Skin of body (tissue), 1 donor: ENCODE measurements at regions not wholly inside any gene's neighbourhood (a gene's known extent, or its start where the extent isn't known, plus 50 kb on each side); places are given as distances from the start of the nearest gene placed in this dataset.

ENCODE experiments used
- DNase-seq: peaks from one replicate; lab custom pipeline; 2025; lab: John Stamatoyannopoulos, UW

DNA sequence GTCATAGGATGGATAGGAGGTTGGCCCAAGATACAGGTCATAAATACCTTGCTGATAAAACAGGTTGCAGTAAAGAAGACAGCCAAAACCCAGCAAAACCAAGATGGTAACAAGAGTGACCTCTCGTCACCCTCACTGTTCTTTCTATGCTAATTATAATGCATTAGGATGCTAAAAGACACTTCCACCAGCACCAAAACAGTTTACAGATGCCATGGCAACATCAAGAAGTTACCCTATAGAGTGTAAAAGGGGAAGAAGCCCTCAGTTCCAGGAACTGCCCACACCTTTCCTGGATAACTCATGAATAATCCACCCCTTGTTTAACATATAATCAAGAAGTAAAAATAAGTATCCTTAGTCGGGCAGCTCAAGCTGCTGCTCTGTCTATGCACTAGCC, 671.9 kb downstream of the PTPRC start:
- DNase-seq: no peak

DNA sequence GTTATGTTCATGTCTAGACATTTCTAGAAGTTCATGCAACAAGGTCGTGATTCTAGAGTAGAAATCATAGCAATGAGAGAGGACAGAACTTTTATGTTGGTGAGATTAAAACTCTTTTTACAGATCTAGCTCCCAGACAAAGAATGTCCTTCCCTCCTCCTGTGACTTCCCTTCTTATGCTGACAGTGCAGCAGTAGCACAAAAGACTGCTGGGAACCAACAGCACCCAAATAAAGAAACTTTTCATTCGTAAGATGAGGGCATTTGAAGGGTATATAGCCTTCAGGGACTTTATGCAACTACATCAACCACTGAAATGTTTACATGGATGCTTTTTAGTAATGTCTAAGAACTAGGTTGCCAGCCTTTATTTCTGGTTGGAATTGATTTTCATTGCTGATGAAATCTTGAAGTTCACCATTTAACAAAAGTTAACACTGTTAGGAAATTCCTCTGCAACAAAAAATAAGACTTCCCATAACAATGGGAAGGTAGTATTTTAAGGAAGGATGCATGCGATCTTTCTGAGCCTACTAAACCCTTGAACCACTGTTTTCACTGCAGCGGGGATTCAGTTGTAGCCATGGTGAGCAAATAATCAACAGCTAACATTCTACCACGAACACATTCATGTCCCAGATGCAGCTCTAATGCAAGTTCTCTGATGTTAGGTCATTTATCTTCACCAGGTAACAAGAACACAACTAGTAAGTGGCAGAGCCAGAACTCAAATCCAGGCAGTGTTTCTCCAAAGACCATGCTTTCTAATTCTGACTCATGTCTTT, 672.8 kb downstream of the PTPRC start:
- no peak for DNase-seq

DNA sequence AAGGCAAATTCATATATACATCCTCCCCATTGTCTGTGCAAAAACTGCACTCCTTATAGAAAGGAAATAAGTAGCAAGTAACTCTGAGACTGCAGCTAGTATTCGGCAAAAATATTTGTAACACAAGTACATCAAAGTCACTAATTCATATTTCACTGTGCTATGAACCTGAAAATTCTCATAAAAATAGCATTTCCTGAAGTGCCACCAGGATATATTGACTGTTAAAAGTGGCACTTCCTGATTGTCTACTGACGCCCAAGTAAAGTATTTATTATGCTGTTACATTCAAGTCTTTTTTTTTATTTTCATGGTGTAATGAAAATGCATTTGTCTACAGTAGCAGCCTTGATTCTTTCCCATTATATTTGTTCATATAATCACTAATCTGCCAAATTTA, 673.8 kb downstream of the PTPRC start:
- DNase-seq: no peak

DNA sequence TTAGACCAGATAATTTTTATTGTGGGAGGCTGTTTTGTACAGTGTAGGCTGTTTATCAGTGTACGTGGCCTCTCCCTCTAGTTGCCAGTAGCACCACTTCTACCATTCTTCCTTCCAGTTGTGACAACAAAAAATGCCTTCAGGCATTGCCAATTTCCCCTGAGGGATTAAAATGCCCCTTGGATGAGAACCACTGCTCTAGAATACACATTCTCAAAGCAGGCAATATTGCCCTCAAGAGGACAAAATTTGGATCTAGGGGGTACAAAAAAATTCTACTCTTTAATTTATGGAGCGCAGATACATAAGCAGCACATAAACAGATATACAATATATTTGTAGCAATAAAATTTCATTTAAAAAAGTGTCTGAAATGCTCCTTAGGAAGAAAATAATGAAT, 674.6 kb downstream of the PTPRC start:
- DNase-seq: no peak

DNA sequence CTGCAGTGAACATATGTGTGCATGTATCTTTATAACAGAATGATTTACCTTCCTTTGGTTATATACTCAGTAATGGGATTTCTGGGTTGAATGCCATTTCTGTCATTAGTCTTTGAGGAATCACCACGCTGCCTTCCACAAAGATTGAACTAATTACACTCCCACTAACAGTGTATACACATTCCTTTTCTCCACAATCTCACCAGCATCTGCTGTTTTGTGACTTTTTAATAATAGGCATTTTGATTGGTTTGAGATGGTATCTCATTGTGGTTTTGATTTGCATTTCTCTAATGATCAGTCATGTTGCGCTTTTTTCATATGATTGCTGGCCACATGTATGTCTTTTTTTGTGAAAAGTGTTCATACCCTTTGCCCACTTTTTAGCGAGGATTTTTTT, 680.5 kb downstream of the PTPRC start:
- no peak for DNase-seq

DNA sequence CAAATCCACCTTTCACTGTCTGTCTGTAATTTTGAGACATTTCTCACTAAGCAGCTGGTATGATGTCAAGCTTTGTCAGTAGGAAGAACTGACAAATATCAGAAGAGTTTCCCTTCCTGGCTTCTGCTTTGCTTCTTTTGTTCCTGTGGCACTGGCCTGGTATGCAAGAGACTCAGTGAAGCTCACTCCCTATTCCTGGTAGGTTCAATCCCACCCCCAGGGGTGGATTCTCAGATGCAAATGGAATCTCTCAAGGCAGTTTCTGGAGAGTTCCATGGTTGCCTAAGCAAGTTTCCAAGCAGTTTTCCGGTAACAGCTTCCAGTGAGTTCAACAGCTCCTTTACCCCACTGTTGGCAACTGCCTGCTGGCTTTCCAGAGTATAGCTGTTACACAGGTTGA, 683.4 kb downstream of the PTPRC start:
- DNase-seq: no peak

DNA sequence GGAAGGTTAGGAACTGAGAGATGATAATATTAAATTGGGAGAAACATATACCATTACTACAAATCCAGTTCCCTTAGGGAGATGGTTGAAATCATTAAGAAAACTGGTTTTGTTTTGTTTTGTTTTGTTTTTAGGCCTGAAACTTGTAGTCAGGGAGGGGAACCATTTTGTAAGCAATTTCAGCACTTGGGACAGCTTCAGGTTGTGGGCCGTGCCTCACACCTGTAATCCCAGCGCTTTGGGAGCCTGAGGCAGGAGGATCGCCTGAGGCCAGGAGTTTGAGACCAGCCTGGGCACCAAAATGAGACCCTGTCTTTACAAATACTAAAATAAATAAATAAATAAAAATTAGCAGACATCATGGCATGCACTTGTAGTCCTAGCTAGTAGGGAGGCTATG, 694.3 kb upstream of the NR5A2 start:
- DNase-seq: no peak

DNA sequence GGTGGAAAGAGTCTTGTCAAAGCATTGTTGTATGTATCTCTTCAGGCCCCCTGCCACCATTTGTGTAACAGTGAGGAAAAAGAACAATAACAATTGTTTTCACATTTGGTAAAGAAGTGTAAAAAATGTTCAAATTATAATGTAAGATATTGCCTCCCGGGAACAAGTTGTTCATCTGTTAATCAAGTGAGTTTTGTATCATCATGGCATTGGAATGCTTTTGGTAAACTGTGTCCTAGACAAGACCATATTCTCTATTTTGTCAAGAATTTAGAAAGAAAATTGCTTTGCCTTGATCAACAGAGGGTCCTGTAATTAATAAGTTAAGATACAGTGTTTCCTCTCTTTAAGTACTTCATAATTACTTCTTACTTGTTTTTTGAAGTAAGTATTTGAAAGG, 692.0 kb upstream of the NR5A2 start:
- no peak for DNase-seq

DNA sequence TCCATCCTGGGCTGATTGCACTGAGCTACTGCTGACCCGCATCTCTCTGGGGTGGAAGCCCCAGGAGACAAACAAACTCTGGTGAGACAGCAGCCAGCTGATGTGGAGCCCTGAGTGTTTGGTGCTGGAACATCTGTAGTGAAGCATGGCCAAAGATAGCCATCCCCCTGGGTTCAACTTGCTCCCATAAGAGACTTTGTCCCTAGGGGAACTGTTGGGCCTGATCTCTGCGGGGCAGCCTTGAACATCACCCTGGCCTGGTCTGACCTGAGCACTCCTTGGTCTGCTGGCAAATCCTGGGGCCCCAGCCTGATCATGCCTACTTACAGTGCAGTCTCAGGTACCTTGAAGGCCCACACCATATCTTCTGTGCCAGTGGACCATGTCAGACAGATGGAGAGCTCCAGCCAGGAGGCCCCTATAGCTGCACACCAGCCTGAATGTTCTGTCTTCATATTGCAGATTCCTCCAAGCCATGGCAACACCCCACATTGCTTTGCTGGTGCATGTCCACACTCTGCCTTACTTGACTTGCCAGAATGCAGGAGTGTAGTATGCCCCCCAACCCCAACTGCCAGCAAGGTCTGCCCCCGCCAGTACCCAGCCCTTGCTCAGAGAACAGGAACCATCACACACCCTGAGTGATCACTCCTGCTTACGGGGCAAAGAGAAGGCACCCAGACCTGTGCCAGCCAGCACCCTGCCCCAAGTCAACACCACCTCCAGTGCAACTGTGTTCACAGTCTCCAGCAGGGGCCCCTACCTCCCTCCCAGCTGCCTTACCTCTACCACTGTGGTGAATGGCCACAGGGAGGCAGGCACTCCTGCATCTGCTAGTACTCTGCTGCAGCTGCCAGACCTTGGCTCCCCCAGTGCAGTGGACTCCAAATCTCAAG, 690.5 kb upstream of the NR5A2 start:
- no peak for DNase-seq

DNA sequence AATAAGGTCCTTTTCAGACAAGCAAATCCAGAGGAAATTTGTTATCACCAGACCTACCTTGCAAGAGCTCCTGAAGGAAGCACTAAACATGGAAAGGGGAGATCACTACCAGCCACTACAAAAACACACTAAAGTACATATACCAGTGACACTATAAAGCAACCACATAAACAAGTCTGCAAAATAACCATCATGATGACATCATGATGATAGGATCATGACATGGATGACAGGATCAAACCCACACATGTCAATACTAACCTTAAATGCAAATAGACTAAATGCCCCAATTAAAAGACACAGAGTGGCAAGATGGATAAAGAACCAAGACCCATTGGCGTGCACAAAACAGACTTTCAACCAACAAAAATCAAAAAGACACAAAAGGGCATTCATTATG, 688.8 kb upstream of the NR5A2 start:
- no peak for DNase-seq

DNA sequence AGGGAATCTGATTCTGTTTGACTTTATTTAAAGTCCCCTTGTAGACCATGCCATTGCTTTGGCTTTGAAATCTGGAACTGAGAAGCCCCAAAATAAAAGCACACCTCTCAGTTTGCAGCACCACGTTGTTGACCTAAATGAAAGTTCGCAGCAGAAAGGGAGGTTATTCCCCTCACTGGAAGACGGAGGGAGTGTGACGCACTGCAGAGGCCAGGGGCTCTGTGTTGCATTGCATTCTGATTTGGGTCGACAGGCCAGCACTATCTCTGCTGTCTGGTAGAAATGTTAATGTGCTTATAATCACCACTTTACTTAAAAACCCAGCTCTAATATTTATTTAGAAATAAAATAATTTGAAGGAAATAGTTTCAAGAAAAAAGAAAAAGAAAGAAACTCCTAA, 675.2 kb upstream of the NR5A2 start:
- DNase-seq: no peak

DNA sequence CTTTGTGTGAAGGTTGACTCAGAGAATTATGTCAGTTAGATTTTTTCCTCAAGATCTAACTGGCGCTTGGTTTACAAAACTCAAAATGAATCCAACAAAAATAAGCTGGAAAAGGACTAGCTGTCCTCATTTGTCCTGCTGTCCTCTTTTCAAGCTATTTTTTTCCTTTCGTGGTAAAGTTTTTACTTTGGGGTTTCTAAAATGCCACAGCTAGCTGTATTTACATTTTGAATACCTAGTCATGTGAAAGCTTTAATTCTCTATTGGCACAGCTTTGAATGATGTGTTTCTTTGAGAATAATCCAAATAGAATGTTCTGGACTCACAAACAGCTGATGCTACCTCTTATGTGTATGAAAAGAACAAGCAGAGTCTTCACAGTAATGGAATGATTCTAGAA, 673.6 kb upstream of the NR5A2 start:
- DNase-seq: no peak

DNA sequence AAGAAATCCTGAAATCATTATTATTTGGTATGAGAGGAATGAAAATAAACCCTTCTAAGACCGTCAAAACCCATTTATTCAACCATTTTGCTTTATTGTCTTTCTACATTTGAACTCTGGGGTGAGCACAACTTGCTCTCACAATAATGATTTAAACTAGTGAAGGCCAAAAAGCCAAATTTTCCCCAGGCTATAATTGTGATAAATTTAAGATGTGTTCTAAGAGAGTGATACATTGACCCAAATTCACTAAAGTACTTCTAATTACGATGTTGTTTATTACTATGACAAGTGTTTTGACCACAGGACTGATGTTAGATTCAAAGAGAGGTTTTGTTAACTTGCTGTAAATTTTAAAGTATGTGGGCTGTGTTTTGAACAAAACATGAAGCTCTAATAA, 670.9 kb upstream of the NR5A2 start:
- DNase-seq: no peak

DNA sequence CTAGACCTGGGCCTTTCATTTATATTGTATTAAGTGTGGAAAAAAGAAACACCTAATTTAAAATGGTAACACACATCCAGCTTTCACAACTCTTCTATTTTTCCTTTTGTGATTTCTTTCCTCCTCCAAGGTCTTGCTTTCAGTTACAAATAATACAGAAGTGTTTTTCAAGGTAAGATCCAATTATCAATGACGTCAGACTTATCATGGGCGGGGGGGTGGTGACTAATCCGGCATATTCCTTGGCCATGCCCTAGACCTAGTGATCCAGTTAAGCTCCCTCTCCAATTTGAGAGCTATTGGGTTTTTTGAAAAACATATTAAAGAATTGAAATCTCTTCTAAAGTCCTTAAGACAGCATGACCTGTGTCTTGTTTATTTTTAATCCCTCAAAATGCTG, 669.9 kb upstream of the NR5A2 start:
- DNase-seq: no peak

DNA sequence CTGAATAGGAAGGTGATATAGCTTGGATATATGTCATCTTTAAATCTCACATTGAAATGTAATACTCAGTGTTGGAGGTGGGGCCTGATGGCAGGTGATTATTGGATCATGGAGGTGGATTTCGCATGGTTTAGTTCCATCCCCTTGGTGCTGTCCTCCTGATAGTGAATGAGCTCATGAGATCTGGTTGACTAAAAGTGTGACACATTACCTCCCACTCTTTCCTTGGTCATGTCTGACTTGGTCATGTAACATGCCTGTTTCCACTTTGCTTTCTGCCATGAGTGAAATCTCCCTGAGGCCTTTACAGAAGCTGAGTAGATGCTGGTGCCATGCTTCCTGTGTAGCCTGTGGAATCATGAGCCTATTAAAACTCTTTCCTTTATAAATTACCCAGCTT, 664.5 kb upstream of the NR5A2 start:
- DNase-seq: no peak

DNA sequence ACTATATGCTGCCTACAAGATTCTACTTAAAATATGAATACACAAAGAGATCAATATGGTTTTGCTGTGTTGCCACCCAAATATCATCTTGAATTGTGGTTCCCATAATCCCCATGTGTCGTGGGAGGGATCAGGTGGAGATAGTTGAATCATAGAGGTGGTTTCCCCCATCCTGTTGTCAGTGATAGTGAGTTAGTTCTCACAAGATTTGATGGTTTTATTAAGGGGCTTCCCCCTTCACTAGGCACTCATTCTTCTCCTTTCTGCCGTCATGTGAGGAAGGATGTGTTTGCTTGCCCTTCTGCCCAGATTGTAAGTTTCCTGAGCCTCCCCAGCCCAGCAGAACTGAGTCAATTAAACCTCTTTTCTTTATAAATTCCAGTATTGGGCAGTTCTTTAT, 654.4 kb upstream of the NR5A2 start:
- DNase-seq: no peak

DNA sequence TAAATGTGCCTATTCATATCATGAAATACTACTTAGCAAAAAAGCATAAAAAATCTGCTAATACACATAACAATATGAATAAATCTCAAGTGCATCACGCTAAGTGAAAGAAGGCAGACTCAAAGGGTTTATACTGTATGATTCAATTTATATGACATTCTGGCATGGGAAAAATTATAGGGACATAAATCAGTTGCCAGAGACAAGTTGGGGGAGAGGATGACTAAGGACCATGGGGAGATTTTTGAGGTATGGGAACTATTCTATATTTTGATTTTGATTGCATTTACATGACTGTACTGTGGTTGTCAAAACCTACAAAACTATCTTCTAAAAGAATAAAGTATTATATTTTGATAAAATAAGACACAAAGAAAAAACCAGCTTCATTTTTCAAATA, 650.3 kb upstream of the NR5A2 start:
- DNase-seq: no peak

DNA sequence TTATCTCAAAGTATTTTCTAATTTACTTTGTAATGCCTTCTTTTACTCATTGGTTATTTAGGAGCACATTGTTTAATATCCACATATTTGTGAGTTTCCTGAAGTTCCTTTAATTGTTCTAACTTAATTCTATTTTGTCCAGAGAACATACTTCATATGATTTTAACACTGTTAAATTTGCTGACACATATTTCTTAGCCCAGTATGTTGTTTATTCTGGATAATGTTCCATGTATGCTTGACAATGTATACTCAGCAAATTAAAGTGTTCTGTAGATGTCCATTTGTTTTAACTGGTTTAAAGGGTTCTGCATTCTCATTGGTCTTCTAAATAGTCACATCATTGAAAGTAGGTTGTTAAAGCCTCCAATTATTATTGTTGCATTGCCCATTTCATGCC, 643.7 kb upstream of the NR5A2 start:
- no peak for DNase-seq

DNA sequence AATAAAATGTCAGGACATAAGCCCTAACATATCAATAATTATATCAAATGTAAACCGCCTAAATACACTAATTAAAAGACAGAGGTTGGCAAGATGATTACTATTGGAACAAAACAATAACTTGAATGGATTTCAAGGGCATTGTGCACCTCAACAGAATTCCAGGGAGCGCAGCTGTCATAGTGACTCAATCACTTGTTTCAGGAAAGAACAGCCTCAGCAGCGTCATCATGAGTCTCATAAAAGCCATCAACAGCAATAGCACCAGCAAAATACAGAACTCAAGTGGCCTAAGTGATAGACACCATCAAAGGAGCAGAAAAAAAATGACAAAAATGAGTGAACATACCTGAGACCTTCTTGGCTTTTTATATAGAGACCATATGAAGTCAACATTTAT, 632.7 kb upstream of the NR5A2 start:
- DNase-seq: no peak

DNA sequence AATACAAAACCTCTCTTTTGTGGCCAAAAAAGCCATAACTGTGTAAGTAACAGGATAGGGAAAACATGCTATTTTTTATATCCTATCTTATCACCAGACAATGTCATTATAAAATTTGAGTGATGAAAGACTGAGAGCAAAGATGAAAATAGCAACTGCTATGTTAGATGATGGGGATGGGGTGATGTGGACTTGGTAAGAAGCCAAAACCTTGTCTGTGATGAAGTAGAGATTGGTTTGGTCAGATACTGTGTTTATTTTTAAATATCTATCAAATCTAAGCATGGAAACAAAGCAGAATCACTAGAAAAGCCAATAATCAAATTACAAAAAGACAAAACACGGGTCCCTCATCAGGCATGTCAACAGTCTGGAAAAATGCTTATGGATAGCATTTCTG, 631.1 kb upstream of the NR5A2 start:
- DNase-seq: no peak

DNA sequence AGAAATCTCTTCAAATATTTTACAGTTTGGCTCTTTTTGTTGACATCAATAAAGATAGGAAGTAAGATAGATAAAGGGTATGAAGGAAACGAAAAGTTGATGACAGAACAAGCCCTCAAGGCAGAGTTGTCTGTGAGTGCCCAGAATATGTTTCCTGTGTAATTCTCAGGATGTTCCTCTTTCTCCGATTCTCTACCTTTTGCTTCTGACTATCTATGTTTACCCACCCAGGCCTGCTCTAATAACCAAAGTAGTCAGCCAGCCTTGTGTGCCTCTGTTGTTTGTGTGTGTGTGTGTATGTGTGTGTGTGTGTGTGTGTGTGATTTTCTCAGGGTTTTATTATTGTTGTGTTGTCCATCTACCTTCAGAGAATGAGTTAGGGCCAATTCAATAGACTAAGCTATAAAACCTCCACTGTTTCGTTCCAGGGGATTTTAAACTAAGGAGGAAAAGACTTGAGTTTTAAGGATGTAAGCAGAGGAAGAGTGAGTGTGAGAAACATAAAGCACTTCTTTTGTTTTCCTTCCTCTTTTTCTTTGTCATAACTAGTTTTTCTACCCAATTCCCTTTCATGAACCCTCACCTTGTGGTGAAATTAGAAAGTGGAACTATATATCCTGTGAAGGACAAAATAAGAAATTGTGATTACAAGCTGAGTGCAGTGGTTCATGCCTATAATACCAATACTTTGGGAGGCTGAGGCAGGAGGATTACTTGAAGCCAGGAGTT, 627.4 kb upstream of the NR5A2 start:
- DNase-seq: no peak

DNA sequence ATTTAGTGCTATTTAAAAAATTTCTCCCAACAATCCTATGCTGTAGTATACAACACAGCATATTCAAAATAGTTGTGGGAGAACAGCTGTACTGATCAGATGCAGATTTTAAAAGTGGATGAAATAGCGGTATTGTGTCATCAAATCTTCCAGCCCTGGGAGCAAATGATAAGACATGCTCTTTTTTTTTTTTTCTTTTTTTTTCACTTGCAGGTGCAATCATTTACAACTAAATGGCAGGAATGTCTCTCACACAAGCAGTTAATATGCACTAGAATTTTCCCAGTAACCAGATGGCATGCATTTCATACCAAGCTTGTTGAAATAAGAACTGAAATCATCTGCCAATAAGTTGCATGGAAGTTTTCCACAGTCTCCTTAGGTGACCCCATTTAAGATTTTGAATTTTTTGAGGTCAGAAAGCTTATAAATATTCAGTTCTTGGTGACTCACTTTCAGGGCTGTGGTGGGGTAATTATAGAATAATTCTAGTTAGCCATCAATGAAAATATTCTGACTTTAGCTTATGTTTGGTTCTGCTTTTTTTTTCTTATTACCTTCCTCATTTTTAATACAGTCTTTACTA, 623.9 kb upstream of the NR5A2 start:
- DNase-seq: no peak
